ENCODE measurements at regions not wholly inside any gene's neighbourhood (a gene's known extent, or its start where the extent isn't known, plus 50 kb on each side); places are given as distances from the start of the nearest gene placed in this dataset.

DNA sequence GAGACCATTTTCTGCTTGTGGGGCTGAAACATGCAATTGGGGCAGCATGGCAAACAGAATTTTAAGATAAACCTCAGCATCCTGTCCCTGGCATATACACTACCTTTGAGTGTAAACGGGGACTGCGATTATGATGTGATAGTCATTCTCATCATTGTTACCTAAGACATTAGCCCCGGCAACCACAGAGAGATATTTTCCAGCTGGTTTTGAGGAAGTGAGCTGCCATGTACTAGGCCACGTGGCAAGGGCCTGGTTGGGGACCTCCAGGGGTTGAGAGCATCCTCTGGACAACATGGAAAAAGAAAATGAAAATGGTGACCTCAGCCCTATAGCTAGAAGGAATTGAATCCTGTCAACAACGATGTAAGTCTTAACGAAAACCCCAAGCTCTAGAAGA is 623.6 kb upstream of the CDH18 start:
- DNase-seq, result no peak

- peak; percentile 34 for DNase-seq
Measured at GRCh38 chr5:20610681-20611080, 622.7 kb upstream of the CDH18 start.

GRCh38 chr5:20609126-20609525 is 621.1 kb upstream of the CDH18 start:
- DNase-seq, result no peak

GRCh38 chr5:20608567-20608966 is 620.6 kb upstream of the CDH18 start:
- DNase-seq, result no peak

DNA sequence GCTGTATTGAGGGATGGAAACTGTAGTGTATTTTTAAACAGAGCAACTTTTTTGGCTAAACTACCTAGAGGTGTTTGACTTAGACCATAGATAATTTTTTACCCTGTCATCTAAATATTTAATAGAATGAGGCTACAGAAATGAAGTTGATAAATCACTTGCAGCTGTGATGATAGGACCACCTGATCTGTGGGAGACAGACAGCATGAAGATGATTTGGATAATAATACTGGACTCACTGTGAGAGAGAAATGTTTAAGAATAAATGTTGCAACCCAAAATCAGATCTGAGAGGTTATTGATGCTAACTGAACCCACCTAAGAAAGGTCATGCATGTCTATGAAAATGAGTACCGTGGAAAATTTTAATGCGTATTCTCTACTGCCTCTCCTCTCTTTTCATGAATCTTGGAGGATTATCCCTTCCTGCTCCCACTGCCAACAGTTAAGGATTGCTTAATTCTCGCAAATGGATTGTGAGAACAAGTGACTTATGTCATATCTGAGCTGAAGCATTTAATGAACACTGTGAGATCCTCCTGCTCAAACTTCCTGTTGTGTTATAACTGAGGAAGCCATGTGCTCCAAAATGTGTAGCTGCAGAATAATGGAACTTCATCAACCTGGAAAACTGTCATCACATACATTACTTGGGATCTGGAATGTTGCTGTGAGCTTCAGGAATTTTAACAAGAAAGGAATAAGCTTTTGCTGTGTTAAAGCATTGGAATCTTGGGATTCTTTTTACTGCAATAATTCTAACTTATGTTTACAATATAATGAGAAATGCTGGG is 617.9 kb upstream of the CDH18 start:
- DNase-seq, result no peak

DNA sequence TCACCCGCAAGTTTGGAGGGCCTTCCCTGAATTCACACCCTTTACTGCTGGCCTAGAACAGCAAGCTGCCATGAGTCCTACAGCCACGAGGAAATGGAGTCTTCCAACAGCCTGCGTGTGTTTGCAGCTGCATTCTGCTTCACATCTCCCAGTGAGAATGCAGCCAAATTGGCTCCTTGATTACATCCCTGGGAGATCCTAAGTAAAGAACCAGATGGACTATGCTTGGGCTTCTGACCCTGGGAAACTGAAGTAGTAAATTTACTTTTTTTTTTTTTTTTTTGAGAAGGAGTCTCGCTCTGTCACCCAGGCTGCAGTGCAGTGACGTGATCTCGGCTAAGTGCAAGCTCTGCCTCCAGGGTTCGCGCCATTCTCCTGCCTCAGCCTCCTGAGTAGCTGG is 617.0 kb upstream of the CDH18 start:
- DNase-seq, result no peak

GRCh38 chr5:20601678-20602100 is 613.7 kb upstream of the CDH18 start:
- no peak for DNase-seq

GRCh38 chr5:20590356-20590755 is 602.4 kb upstream of the CDH18 start:
- no peak for DNase-seq

GRCh38 chr5:20575571-20575970 is 587.6 kb upstream of the CDH18 start:
- DNase-seq, result no peak

DNA sequence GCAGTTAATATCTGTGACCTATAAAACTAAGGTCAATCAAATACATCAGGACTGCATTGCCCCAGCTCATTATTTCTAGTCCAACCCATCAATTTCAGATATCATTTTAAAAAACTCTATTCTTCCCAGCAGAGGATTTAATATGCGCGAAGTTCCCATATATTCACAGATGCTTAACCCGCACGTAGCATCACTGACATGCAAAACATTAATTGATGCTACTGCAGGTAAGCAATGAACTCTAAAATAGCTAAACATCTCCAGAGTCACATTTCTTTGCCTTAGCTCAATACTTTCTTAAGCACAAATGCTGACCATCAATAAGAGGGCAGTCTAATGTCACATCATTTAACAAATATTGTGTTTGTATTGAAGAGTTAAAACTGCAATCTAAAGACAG is 586.6 kb upstream of the CDH18 start:
- DNase-seq, result no peak

DNA sequence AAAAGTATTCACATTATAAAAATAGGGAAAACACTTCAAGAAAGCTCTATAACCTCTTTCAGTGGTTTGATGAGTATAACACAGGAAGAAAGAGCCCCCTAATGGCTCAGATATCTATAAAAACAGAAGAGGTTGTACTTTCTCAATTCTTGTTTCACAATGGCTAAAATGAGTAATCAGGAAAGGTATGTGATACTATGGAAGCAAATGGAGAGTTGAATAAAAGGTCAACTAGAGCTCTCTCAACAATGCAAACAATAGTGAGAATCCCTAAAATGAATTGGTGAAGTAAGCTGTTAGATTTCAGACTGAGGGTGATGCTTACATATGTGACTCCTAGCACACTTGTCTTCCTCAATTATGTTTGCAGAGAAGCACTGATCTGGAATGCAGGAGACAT is 584.6 kb upstream of the CDH18 start:
- DNase-seq, result no peak

DNA sequence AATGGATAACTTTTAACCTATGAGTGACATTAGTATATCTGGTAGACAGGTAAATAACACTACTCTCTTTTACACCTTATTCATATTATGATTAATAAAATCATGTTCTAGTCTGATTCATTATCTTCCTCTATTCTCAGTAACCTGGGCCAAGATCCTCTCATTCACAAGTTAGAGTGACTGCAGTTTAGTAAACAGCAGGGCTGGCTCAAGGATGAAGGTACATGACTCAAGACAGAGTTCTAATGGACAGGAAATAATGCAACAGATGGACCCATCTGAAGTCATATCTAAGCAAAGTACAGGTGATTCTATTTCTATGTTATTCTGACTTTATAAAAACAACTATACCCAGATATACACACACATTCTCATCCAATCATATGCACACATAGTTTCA is 582.5 kb upstream of the CDH18 start:
- DNase-seq, result no peak

DNA sequence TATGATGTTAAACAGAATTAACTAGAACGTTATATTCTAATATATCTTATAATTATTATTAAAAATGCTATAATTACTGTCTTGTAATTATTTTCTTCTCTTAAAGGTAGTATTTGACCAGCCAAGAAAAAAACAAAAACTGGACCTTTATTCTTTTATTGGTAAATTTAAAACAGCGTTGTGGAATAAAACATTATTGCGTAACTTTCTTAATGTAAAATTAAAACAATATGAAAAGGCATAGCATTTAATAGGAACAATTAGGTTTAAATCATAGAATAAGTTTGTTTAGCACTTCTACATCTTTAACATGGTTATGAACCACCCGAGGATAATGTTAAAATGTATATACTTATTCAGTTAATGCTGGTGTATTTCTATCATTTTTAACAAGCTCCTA is 574.5 kb upstream of the CDH18 start:
- DNase-seq, result no peak

DNA sequence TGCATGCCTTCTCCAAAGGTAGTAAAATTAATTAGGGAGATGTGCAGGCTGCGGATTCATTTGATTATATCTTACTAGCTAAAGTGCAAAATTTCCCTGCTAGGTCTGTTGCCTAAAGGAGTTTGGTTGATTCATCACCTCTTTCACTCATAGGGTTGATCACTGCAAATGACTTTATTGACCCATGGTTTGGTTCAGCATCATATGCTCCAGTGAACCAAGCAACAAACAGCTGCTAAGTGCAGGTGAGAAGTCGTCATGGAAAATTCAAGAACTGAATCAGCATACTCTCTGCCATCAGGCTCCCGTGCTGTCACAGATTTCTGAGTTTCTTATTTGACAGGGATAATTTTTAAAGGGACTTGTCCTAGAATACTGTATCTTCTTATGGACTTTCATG is 571.8 kb upstream of the CDH18 start:
- no peak for DNase-seq

- DNase-seq, result no peak
Measured at GRCh38 chr5:20556115-20556763, 568.2 kb upstream of the CDH18 start.

GRCh38 chr5:20555034-20555433 is 567.0 kb upstream of the CDH18 start:
- no peak for DNase-seq

GRCh38 chr5:20554001-20554400 is 566.0 kb upstream of the CDH18 start:
- no peak for DNase-seq

GRCh38 chr5:20537911-20538703 is 550.1 kb upstream of the CDH18 start:
- no peak for DNase-seq

GRCh38 chr5:20536813-20537212 is 548.8 kb upstream of the CDH18 start:
- no peak for DNase-seq

DNA sequence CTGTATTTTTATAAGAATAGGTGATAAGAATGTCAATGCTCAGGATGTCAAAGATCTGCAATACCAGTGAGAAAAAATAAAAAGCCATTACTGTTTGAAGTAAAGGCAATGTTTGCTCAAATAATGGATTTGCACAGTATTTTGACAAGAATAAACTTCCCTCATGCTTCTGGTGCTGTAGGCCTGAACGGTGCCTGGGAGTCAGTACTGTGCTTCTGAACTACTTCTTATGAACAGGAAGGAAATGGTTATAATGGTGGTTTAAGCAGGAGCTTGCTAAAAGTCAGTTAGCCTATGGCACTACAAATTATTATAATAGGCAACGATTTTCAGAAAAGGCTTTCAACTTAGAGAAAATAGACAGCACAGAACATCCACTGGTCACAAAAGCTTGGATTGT is 548.3 kb upstream of the CDH18 start:
- no peak for DNase-seq

DNA sequence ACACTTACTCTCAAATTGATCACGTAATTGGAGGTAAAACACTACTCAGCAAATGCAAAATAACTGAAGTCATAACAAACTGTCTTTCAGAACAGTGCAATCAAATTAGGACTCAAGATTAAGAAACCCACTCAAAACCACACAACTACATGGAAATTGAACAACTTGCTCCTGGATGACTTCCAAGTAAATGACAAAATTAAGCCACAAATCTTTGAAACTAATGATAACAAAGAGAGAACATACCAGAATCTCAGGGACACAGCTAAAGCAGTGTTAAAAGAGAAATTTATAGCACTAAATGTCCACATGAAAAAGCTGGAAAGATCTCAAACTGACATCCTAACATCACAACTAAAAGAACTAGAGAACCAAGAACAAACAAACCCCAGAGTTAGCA is 540.5 kb upstream of the CDH18 start:
- no peak for DNase-seq

- DNase-seq, result no peak
Measured at GRCh38 chr5:20524991-20525529, 537.1 kb upstream of the CDH18 start.

DNA sequence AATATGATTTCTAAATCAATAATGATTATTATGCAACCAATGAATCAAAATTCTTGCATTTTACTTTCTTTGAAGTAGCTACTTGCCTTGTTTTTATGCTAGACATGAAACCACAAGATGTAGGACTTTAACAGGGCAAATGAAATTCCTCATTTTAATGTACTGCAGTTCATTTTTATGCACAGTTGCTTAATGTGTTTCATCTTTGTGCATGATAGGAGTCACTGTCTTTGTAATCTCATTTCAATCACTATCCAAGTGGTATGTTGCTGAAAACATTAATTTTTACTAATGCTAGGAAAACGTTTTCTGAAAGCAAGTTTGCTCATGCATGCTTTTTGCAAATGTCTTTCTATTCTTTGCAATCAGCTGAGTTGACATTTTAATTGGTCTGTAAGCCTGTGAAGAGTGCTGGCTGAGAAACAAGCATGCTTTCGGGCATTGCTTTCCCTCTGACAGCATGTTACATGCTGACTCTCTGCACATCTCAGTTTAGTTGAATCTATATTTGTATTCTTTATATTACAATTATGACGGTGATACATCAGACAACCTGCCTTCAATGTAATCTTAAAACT is 535.0 kb upstream of the CDH18 start:
- DNase-seq, result no peak
